DMS53 treated with DMSO at 0.1 percent for 48 hours (cell line): ENCODE measurements at regions not wholly inside any gene's neighbourhood (a gene's known extent, or its start where the extent isn't known, plus 50 kb on each side); places are given as distances from the start of the nearest gene placed in this dataset.

Source experiments
- DNase-seq: peaks from one replicate; lab custom pipeline; 2025; ENCODE audit not compliant: unreplicated experiment; lab: John Stamatoyannopoulos, UW

- no peak for DNase-seq
These were observed 221.0 kb downstream of the ASCL1 start for GRCh38 chr12:103178366-103179080.

- DNase-seq = no peak
These were observed 224.1 kb downstream of the ASCL1 start for GRCh38 chr12:103181366-103182152.

DNA sequence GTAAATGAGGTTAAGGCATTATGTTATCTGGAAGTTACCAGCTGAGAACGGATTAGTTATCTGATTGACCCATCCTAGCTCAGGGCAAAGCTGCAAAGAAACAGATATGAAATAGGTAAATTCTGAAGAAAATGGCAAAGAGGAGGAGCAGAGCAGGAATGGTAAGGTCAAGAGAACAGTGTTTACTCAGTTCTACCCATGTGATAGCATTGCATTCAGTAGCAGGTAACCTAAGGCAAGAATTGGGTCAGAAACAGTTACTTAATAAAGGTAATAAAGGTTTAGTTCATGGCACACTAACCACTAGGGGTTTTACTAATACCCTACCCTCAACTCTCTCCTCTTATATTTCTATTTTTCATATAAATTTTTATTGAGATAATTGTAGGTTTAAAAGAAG is 224.8 kb downstream of the ASCL1 start:
- no peak for DNase-seq

DNA sequence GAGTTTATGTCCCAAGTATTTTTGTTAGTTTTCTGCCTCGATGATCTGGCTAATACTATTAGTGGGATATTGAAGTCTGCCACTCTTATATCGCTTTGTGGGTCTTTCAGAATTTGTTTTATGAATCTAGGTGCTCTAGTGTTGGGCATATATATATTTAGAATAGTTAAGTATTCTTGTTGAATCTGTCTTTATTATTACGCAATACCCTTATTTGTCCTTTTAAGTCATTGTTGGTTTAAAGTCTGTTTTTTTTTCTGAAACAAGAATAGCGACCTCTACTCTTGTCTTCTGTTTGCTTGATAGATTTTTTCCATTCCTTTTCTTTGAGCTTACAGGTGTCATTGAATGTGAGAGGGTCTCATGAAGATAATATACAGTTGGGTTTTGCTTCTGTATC is 239.0 kb downstream of the ASCL1 start:
- no peak for DNase-seq

GRCh38 chr12:103197725-103198388 is 240.4 kb downstream of the ASCL1 start:
- DNase-seq = no peak

DNA sequence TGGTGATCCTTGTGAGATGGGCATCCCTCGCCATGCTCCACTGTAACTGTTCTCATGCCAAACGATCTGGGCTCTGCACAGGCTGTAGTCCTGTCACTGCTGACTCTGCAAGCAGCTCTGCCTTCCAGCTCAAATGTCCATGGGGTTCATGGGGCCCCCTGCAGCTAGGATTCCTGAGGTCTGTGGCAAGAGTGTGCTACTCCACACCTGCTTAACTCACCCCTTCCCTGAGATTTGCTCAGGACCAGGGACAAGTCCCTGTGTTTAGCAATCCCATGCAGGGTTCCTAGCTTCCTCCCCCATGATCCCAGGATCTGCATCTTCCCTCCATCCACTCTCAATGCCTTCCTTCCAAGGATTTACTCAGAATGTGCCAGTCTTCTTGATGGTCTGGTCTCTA is 241.0 kb downstream of the ASCL1 start:
- no peak for DNase-seq

DNA sequence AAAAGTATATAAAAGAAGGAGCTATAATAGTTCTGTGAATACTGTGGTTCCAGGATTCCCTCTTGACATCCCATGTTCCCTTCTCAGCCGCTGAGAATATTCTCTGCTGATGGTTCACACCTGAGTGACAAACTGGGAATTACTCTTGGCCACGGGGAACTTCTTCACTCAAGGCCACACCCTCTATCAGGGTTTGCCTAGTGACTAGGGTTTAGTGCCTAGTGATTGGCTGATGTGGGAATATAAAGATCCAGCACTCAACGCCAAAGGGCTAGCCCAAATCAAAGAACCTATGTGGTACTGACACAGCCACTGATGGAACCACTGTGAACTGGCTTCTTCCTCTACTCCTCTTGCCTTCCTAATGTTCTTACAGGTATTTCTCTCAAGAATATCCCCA is 248.4 kb downstream of the ASCL1 start:
- no peak for DNase-seq

GRCh38 chr12:103207936-103208335 is 250.5 kb downstream of the ASCL1 start:
- DNase-seq = no peak

DNA sequence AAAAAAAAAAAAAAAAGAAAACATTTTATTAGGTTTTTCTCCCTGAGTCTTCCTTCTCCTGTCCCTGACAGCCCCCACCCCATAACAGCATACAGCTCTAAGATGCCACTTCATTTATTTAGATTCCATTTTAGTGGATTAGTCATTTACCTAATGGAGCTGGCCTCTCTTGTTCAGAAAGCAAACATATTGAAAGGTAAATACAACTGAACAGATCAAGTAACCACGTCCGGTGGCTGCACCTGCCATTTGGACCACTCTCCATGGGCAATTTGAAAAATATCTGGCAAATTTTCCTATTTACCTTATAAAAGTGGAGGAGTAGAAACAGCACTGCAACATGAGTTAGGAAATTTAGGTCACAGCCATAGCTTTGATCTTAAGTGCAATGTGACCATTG is 254.6 kb downstream of the C12orf42 start:
- DNase-seq = peak; percentile 100

- DNase-seq = peak; percentile 29
These were observed 251.2 kb downstream of the C12orf42 start for GRCh38 chr12:103244596-103244995.

DNA sequence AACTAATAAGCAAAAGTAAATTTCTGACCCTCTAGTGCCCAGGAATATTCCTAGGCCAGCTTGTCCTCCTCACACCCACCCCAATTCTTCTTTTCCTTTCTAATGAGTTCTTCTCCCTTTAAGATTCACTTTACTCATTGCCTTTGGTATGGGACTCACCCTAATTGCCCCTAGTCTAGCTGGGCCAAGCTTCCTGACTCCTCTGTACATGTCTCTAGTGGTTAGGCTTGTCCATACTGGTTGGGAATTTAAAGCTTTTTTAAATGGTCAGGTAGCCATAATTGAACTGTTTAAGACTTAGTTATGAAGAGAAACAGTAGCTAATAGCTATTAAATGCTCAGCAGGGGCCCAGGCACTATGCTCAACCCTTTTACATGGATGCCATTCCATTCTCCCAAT is 248.2 kb downstream of the C12orf42 start:
- DNase-seq = no peak

DNA sequence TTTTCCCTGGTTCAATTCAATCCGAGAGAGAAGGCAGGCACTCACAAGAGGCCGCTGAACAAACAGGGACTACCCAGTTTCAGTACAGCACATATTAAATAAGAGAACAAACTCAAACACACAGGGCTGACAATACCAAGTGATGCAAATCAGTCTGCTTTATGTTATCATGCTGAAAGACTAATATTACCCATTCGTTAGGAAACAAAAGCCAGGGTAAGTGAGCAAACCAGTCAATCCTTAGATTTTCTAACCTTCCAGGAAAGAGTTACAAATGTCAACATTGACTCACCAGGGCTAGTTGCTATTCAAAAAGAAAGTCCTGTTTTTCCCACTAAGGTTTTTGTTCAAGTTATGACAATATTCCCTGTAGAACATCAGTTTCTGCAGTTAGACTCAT is 246.2 kb downstream of the C12orf42 start:
- peak; percentile 100 for DNase-seq

- DNase-seq = no peak
These were observed 245.3 kb downstream of the C12orf42 start for GRCh38 chr12:103250487-103250886.
